ENCODE measurements at regions not wholly inside any gene's neighbourhood (a gene's known extent, or its start where the extent isn't known, plus 50 kb on each side); places are given as distances from the start of the nearest gene placed in this dataset.

GRCh38 chr11:91082255-91082654, 859.4 kb upstream of the CHORDC1 start:
- H3K9me1 ChIP-seq (replicated peaks; ENCODE audit: control insufficient read depth, extremely low read depth, insufficient read depth, low read length), result no peaks in the 10 kb centered on the region
- H2AFZ ChIP-seq (ENCODE audit: low read depth, low read length), result no peak overlapping the region
- no peaks in the 10 kb centered on the region for H3K79me2 ChIP-seq (ENCODE audit: control insufficient read depth, insufficient read depth, low read length)
- TF ChIP-seq MYC (IDR thresholded peaks at IDR 0.05; ENCODE audit: low read depth, low read length), result no peak
- no peak for TF ChIP-seq CTCF (IDR thresholded peaks at IDR 0.05; ENCODE audit: extremely low read depth in 1 of 2, insufficient read depth in 1 of 2, low read depth in 1 of 2, low read length in 2 of 2)
- no peak for TF ChIP-seq EZH2 (IDR thresholded peaks at IDR 0.05; ENCODE audit: borderline replicate concordance, low read depth, low read length, severe bottlenecking)
- no peak for TF ChIP-seq POLR2AphosphoS5 (IDR thresholded peaks at IDR 0.05; ENCODE audit: insufficient read depth, low read depth, low read length)
- no peak overlapping the region for H3K27ac ChIP-seq (ENCODE audit: insufficient read depth, low read depth, low read length)
- H3K9ac ChIP-seq (replicated peaks; ENCODE audit: extremely low read depth, insufficient read depth, low read length), result no peak overlapping the region
- no peaks in the 10 kb centered on the region for H4K20me1 ChIP-seq (replicated peaks; ENCODE audit: control insufficient read depth, extremely low read depth, insufficient read depth, low read length)
- no peaks in the 10 kb centered on the region for H3K4me1 ChIP-seq (ENCODE audit: control insufficient read depth, extremely low read depth, insufficient read depth, low read length)
- FAIRE-seq (no peak), DNase-seq (ENCODE audit: low read depth, low spot score) (no peak)
- CTCF ChIA-PET, result no interaction called here
- no peaks in the 10 kb centered on the region for H3K27me3 ChIP-seq (ENCODE audit: control insufficient read depth in 2 of 2, insufficient read depth in 2 of 2, low read length in 2 of 2)
- no TSS peak for BruUV-seq (replicated peaks)
- no peak overlapping the region for H3K4me2 ChIP-seq (ENCODE audit: insufficient read depth, low read length)
- peaks cover 2% of the 10 kb centered on the region for H3K9me3 ChIP-seq (replicated peaks; ENCODE audit: control insufficient read depth, insufficient read depth, low read length)
- no peaks in the 10 kb centered on the region for H3K36me3 ChIP-seq (ENCODE audit: control insufficient read depth in 2 of 2, extremely low read depth in 1 of 2, insufficient read depth in 2 of 2, low read length in 2 of 2)
- intact Hi-C loops (cut with micrococcal nuclease) (no loop called here), dilution Hi-C loops (cut with MboI; ENCODE audit: extremely low pct_ligation_motif_present, low sequenced_read_pairs) (no loop called here)
- H3K4me3 ChIP-seq (replicated peaks in 1 of 3; ENCODE audit: insufficient read depth in 1 of 3, low read depth in 1 of 3, low read length in 3 of 3), result no peak overlapping the region
- POLR2A ChIA-PET, result no interaction called here

GRCh38 chr11:91081440-91082043, 858.7 kb upstream of the CHORDC1 start:
- no peak overlapping the region for H3K27ac ChIP-seq (ENCODE audit: insufficient read depth, low read depth, low read length)
- H3K27me3 ChIP-seq (ENCODE audit: control insufficient read depth in 2 of 2, insufficient read depth in 2 of 2, low read length in 2 of 2), result no peaks in the 10 kb centered on the region
- H4K20me1 ChIP-seq (replicated peaks; ENCODE audit: control insufficient read depth, extremely low read depth, insufficient read depth, low read length), result no peaks in the 10 kb centered on the region
- peaks cover 2% of the 10 kb centered on the region for H3K9me3 ChIP-seq (replicated peaks; ENCODE audit: control insufficient read depth, insufficient read depth, low read length)
- ChIA-PET CTCF (no interaction called here), POLR2A (no interaction called here)
- H3K79me2 ChIP-seq (ENCODE audit: control insufficient read depth, insufficient read depth, low read length), result no peaks in the 10 kb centered on the region
- no TSS peak for BruUV-seq (replicated peaks)
- intact Hi-C loops (cut with micrococcal nuclease), result no loop called here
- TF ChIP-seq POLR2AphosphoS5 (IDR thresholded peaks at IDR 0.05; ENCODE audit: insufficient read depth, low read depth, low read length) (no peak), POLR2A (IDR thresholded peaks at IDR 0.05; ENCODE audit: low read depth, low read length) (no peak), GATA2 (IDR thresholded peaks at IDR 0.05; ENCODE audit: insufficient read depth, insufficient read length, low read depth, low read length) (no peak), MYC (IDR thresholded peaks at IDR 0.05; ENCODE audit: low read depth, low read length) (no peak), FOS (IDR thresholded peaks at IDR 0.05; ENCODE audit: borderline replicate concordance, insufficient read depth, low read length) (no peak), CTCF (IDR thresholded peaks at IDR 0.05; ENCODE audit: extremely low read depth in 1 of 2, insufficient read depth in 1 of 2, low read depth in 1 of 2, low read length in 2 of 2) (no peak), JUN (IDR thresholded peaks at IDR 0.05; ENCODE audit: borderline replicate concordance, insufficient read depth, insufficient read length, low read depth) (no peak), EZH2 (IDR thresholded peaks at IDR 0.05; ENCODE audit: borderline replicate concordance, low read depth, low read length, severe bottlenecking) (no peak)
- FAIRE-seq, result no peak
- H3K36me3 ChIP-seq (ENCODE audit: control insufficient read depth in 2 of 2, extremely low read depth in 1 of 2, insufficient read depth in 2 of 2, low read length in 2 of 2), result no peaks in the 10 kb centered on the region
- no peak overlapping the region for H3K4me3 ChIP-seq (replicated peaks in 1 of 3; ENCODE audit: insufficient read depth in 1 of 3, low read depth in 1 of 3, low read length in 3 of 3)
- no peaks in the 10 kb centered on the region for H3K4me1 ChIP-seq (ENCODE audit: control insufficient read depth, extremely low read depth, insufficient read depth, low read length)
- dilution Hi-C loops (cut with MboI; ENCODE audit: extremely low pct_ligation_motif_present, low sequenced_read_pairs), result no loop called here
- H3K9me1 ChIP-seq (replicated peaks; ENCODE audit: control insufficient read depth, extremely low read depth, insufficient read depth, low read length), result no peaks in the 10 kb centered on the region
- H3K4me2 ChIP-seq (ENCODE audit: insufficient read depth, low read length), result no peak overlapping the region
- no peak for DNase-seq (ENCODE audit: low read depth, low spot score)
- H2AFZ ChIP-seq (ENCODE audit: low read depth, low read length), result no peak overlapping the region
- no peak overlapping the region for H3K9ac ChIP-seq (replicated peaks; ENCODE audit: extremely low read depth, insufficient read depth, low read length)

All from endothelial cell of umbilical vein (primary cell).